Retinal pigment epithelial cell (primary cell): ENCODE measurements at regions not wholly inside any gene's neighbourhood (a gene's known extent, or its start where the extent isn't known, plus 50 kb on each side); places are given as distances from the start of the nearest gene placed in this dataset.

ENCODE experiments used
- DNase-seq: peaks from one replicate; pipeline ENCODE4 v3.0.0-alpha.2; 2010; ENCODE audit warnings: low read depth
- H3K4me3 ChIP-seq: 2 replicates; pipeline ENCODE4 v1.5.1; 2011; ENCODE audit warnings: mild to moderate bottlenecking, low read length, control low read depth, moderate library complexity
- TF ChIP-seq, protein P1 (sequence below): conservative IDR thresholded peaks from 2 replicates; pipeline ENCODE4 v1.5.1; 2011; ENCODE audit warnings: low read depth, low read length, control low read depth, inconsistent platforms

DNA sequence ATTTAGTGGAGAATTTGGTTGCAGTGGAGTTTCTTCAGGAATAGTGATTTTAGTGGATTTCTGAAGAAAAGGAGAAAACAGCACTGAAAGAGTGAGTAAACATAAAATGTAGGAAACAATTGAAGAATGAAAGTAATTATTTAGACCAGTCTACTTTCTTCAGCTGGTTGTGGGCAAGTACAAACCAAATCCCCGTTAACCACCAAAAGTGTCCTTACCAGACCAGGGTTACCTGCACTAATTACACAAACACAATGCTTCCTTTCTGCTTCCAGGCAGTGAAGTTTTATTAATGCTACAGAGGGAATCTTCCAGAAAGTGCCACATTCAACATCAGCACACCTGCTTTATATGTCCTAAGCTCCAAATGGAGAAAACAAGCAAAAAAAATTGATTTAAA, 248.0 kb upstream of the TBC1D5 start:
- DNase-seq: no peak
- H3K4me3 ChIP-seq: no peak overlapping the region

DNA sequence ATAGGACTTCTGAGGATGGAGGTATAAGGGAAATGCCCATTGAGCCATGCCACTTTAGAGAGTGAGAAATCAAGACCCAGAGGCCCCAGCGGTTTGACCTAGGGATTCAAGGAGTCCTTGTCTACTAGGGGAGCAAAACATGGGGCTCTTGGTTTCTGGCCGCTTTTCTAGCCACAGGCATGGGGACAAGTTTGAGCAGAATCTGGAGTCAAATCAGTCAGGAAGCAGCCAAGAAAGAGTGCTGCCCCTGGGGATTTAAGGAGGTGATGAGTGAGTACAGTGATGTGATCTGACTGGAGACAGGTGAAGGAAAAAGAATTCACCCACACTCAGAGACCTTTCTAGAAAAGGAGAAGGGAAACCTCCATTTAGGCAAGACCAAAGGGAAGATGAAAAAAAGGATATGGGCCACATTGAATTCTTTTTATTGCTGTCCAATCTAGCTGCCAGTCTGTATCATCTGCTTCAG, 244.0 kb upstream of the TBC1D5 start:
- H3K4me3 ChIP-seq: no peak overlapping the region
- TF ChIP-seq, protein P1, sequence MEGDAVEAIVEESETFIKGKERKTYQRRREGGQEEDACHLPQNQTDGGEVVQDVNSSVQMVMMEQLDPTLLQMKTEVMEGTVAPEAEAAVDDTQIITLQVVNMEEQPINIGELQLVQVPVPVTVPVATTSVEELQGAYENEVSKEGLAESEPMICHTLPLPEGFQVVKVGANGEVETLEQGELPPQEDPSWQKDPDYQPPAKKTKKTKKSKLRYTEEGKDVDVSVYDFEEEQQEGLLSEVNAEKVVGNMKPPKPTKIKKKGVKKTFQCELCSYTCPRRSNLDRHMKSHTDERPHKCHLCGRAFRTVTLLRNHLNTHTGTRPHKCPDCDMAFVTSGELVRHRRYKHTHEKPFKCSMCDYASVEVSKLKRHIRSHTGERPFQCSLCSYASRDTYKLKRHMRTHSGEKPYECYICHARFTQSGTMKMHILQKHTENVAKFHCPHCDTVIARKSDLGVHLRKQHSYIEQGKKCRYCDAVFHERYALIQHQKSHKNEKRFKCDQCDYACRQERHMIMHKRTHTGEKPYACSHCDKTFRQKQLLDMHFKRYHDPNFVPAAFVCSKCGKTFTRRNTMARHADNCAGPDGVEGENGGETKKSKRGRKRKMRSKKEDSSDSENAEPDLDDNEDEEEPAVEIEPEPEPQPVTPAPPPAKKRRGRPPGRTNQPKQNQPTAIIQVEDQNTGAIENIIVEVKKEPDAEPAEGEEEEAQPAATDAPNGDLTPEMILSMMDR: no peak
- no peak for DNase-seq

More for the DNA sequence above, 248.0 kb upstream of the TBC1D5 start:
- TF ChIP-seq, protein P1: no peak

DNA sequence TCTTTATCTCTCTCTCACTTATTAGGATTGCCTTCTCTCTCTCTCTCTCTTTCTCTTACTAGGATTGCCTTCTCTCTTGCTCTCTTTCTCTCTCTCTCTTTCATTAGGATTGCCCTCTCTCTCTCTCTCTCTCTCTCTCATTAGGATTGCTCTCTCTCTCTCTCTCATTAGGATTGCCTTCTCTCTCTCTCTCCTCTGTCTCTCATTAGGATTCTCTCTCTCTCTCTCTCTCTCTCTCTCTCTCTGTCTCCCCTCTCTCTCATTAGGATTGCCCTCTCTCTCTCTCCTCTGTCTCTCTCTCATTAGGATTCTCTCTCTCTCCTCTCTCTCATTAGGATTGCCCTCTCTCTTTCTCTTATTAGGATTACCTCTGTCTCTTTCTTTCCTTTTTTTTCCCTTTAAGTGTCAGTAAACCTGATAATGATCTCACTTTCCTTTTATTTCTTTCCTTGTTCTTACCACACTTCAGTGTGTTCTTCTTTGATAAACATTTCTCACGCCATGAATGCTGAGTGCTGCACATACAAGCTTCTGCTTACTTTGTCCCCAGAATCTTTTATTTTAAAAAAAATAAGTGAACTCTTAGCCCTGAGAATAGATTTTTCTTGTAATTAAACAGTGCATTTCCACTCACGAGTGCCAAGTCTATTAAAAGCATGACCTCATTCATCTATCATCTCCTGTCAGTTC, 243.4 kb upstream of the TBC1D5 start:
- DNase-seq: no peak
- TF ChIP-seq, protein P1: no peak
- no peak overlapping the region for H3K4me3 ChIP-seq

DNA sequence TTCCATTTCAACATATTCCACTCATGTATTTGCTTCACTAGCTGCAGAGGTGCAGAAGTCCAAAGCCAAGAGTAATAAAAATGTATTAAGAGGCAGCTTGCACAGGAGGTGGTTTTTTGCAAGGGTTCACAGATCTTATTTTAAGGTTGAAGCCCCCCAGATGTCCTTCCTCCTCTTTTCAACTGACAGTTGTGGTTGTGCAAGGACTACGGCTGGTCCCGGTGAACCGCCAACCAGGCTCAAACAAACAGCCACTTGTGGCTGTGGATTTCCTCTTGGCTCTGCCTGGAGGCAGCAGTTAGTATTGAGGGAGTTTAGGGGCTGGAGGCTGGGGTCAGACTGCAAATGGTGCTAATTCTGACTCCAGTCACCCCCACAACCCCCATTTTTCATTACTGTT, 240.7 kb upstream of the TBC1D5 start:
- DNase-seq: no peak
- H3K4me3 ChIP-seq: no peak overlapping the region
- TF ChIP-seq, protein P1: no peak

DNA sequence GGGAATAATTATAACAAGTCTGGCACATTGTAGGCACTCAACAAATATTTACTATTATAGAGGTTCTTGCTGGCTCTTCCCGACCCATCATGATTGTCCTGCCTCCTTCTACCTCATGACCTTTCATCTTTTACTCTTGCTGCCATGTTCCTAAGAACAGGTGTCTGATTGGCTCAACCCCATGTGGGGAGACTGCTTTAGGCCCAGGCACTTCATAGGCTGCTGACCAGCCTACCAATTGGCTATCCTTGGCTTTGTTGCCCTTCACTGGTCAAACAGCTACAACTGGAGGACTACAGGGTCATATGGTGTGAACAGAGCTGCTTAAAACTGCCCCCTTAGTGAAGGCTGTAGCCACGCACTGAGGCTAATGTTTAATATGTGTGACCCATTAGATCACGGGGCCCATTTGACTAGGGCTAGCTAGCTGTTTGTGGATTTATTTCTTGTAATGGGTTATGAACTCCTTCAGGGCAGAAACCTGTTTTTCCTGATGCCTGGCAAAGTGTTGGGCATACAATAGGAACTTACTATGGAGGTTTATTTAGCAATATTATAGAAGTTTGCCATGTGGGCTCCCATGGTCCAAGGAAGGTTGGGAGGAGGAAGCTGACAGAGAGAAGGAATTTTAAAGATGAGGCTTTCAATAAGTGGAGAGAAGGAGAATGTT, 239.9 kb upstream of the TBC1D5 start:
- no peak overlapping the region for H3K4me3 ChIP-seq
- DNase-seq: no peak
- TF ChIP-seq, protein P1: no peak

DNA sequence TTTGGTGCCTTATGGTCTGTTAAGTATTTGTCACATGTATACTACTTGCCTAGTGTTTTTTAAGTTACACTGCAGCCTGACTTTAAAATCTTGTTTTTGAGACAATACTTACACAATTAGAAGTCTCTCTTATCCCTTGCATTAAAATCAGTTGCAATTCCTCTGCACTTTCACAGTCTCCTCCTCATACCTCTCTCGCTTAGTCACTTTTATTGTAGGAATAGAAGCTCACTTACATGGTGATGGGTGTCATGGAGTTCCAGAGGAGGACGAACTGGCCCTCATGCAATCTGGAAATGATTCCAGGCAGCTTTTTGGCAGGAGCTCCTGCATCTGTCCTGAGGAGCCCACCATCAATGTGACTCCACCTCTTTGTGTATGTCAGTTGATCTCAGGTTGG, 238.4 kb upstream of the TBC1D5 start:
- TF ChIP-seq, protein P1: no peak
- DNase-seq: no peak

DNA sequence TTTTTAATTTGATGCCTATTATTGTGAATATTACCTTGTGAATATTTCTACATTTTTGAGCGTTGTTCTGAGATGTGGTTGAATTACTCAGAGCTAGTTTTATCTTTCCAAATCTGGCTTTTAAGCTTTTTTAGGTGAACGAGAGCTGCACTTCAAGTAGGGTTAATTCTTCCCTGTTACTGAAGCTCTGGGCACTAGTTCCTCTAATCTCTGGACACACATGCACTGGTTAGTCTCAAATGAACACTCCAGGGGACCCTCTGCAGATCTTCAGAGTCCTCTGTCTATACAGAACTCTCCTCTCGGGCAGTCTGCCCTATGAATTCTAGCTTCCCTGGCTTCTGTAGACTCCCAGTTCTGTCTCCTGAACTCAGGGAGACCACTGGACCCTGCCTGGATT, 237.5 kb upstream of the TBC1D5 start:
- no peak overlapping the region for H3K4me3 ChIP-seq
- DNase-seq: no peak
- TF ChIP-seq, protein P1: no peak

More for the DNA sequence above, 238.4 kb upstream of the TBC1D5 start:
- H3K4me3 ChIP-seq: no peak overlapping the region
